Thyroid gland (tissue), 4 donors: ENCODE measurements at regions not wholly inside any gene's neighbourhood (a gene's known extent, or its start where the extent isn't known, plus 50 kb on each side); places are given as distances from the start of the nearest gene placed in this dataset.

Source experiments
- CTCF ChIP-seq, 6 experiments: fragments of 200-600 bp in 3 of 6; fragments of 450-650 bp in 3 of 6; sonication (generic) in 3 of 6; IDR thresholded peaks; one replicate each; pipeline ENCODE4 v1.5.1; 2016 to 2019; ENCODE audit warnings: antibody characterized with exemption in 6 of 6, mild to moderate bottlenecking in 2 of 6, inconsistent platforms in 1 of 6, moderate library complexity in 1 of 6
- POLR2A ChIP-seq, 2 donors: fragments of 450-650 bp; IDR thresholded peaks; one replicate each; pipeline ENCODE4 v1.6.1; 2017; ENCODE audit warnings: antibody characterized with exemption in 2 of 2, mild to moderate bottlenecking in 2 of 2, moderate library complexity in 1 of 2

GRCh38 chr12:124150168-124150567 lies 144.7 kb upstream of the RFLNA start:
- TF ChIP-seq CTCF (IDR thresholded peaks at IDR 0.05) (no peak), POLR2A (IDR thresholded peaks at IDR 0.05) (no peak)
